ENCODE measurements at regions not wholly inside any gene's neighbourhood (a gene's known extent, or its start where the extent isn't known, plus 50 kb on each side); places are given as distances from the start of the nearest gene placed in this dataset.

- DNase-seq (no peak), ATAC-seq (ENCODE audit: low read depth) (no peak)
- WGBS, 2 experiments (ENCODE audit: extremely low coverage in 2 of 2, insufficient read length in 1 of 2) = no CpG with 5 or more reads among the region's 6 CpGs
- Histone ChIP-seq H2AK5ac (ENCODE audit: low read depth, low read length) (no peak overlapping the region), H4K91ac (ENCODE audit: insufficient read depth, low read depth, low read length) (no peak overlapping the region), H2BK15ac (ENCODE audit: low read depth, low read length) (no peak overlapping the region), H2AK9ac (replicated peaks; ENCODE audit: low read depth, low read length, poor library complexity) (no peak overlapping the region), H3K23ac (ENCODE audit: low read depth, low read length) (no peak overlapping the region), H3K4ac (ENCODE audit: low read depth, low read length) (no peak overlapping the region), H2AFZ (replicated peaks; ENCODE audit: low read length, poor library complexity) (no peak overlapping the region), H3K9ac (ENCODE audit: low read depth, low read length) (no peak overlapping the region), H4K5ac (ENCODE audit: low read depth, low read length) (no peak overlapping the region), H3K56ac (ENCODE audit: extremely low read depth, insufficient read depth, low read length) (no peak overlapping the region), H3K4me3 (ENCODE audit: insufficient read depth, low read depth, low read length) (no peak overlapping the region), H3K36me3 (ENCODE audit: control insufficient read depth, insufficient read depth, low read length) (no peaks in the 10 kb centered on the region), H2BK5ac (ENCODE audit: low read depth, low read length, poor library complexity, severe bottlenecking) (no peak overlapping the region), H3K4me1 (ENCODE audit: control insufficient read depth, insufficient read depth, low read length) (no peaks in the 10 kb centered on the region), H4K20me1 (ENCODE audit: insufficient read depth, low read length) (no peaks in the 10 kb centered on the region), H3K79me1 (ENCODE audit: low read depth in 1 of 2, low read length in 2 of 2) (no peaks in the 10 kb centered on the region), H2BK120ac (ENCODE audit: low read depth, low read length) (no peak overlapping the region), H3K27me3 (ENCODE audit: control insufficient read depth, insufficient read depth, low read length) (no peaks in the 10 kb centered on the region), H3K9me1 (ENCODE audit: insufficient read depth, low read length) (no peaks in the 10 kb centered on the region), H2BK20ac (ENCODE audit: low read depth, low read length) (no peak overlapping the region), H3K9me3 (ENCODE audit: control insufficient read depth, insufficient read depth, low read length) (peaks cover 18% of the 10 kb centered on the region), H3K18ac (ENCODE audit: low read depth, low read length) (no peak overlapping the region), H3K4me2 (ENCODE audit: low read depth, low read length) (no peak overlapping the region), H3K27ac (ENCODE audit: insufficient read depth, low read length) (no peak overlapping the region), H3K14ac (replicated peaks; ENCODE audit: low read depth, low read length) (no peak overlapping the region), H4K8ac (ENCODE audit: low read depth in 2 of 2, low read length in 2 of 2) (no peak overlapping the region)
- dilution Hi-C loops (cut with HindIII; ENCODE audit: low sequenced_read_pairs, unreplicated experiment) = no loop called here
- BruUV-seq (replicated peaks) = no TSS peak
- CTCF ChIA-PET = no interaction called here
- intact Hi-C loops (cut with micrococcal nuclease) = no loop called here
- POLR2A ChIA-PET (ENCODE audit: unreplicated experiment) = no interaction called here
- TF ChIP-seq MXI1 (IDR thresholded peaks at IDR 0.05; ENCODE audit: borderline replicate concordance, low read depth, low read length) = no peak
- TF ChIP-seq SMC3 (IDR thresholded peaks at IDR 0.05; ENCODE audit: low read depth, low read length) = no peak
- no peak for TF ChIP-seq MAZ (IDR thresholded peaks at IDR 0.05; ENCODE audit: borderline replicate concordance, low read depth, low read length)
- in situ Hi-C loops (cut with MboI; ENCODE audit: low sequenced_read_pairs) = no loop called here
Measured at GRCh38 chr19:20315543-20315942, 148.5 kb downstream of the ZNF486 start.
